ENCODE measurements at regions not wholly inside any gene's neighbourhood (a gene's known extent, or its start where the extent isn't known, plus 50 kb on each side); places are given as distances from the start of the nearest gene placed in this dataset.

GRCh38 chr13:64180756-64181155, 2765.1 kb upstream of the PCDH20 start:
- TF ChIP-seq CTCF (IDR thresholded peaks at IDR 0.05; ENCODE audit: insufficient read depth, low read length, poor library complexity, severe bottlenecking): no peak
- Histone ChIP-seq H3K27me3 (replicated peaks; ENCODE audit: control insufficient read depth, insufficient read depth, low read length) (no peaks in the 10 kb centered on the region), H3K36me3 (ENCODE audit: control insufficient read depth, insufficient read depth, low read length) (no peaks in the 10 kb centered on the region), H3K4me3 (replicated peaks; ENCODE audit: low read depth, low read length) (no peak overlapping the region)
- no peak for DNase-seq (ENCODE audit: extremely low read depth, insufficient read length)

GRCh38 chr13:64165826-64166225, 2750.2 kb upstream of the PCDH20 start:
- no peak for DNase-seq (ENCODE audit: extremely low read depth, insufficient read length)
- no peak for TF ChIP-seq CTCF (IDR thresholded peaks at IDR 0.05; ENCODE audit: insufficient read depth, low read length, poor library complexity, severe bottlenecking)
- Histone ChIP-seq H3K4me3 (replicated peaks; ENCODE audit: low read depth, low read length) (no peak overlapping the region), H3K27me3 (replicated peaks; ENCODE audit: control insufficient read depth, insufficient read depth, low read length) (no peaks in the 10 kb centered on the region), H3K36me3 (ENCODE audit: control insufficient read depth, insufficient read depth, low read length) (no peaks in the 10 kb centered on the region)

DNA sequence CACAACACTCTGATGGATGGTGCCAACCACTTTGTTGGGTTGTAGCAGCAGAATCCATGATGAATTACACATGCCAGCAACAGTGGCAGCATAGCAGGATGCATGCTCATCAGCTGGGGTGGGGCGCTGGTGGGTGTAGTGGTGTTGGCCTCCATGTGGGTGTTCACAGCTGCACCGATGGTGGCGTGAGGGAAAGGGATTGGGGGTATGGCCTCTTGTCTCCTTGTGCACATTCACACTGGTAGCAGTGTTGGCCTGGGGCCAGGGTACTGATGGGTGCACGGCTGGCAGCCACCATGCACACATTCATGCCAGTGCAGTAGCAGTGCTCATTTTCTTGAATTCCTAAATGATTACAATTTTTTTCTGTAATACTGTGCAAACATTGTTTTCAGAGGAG, 2748.8 kb upstream of the PCDH20 start:
- H3K4me3 ChIP-seq (replicated peaks; ENCODE audit: low read depth, low read length): no peak overlapping the region
- H3K27me3 ChIP-seq (replicated peaks; ENCODE audit: control insufficient read depth, insufficient read depth, low read length): no peaks in the 10 kb centered on the region
- TF ChIP-seq CTCF (IDR thresholded peaks at IDR 0.05; ENCODE audit: insufficient read depth, low read length, poor library complexity, severe bottlenecking): no peak
- no peak for DNase-seq (ENCODE audit: extremely low read depth, insufficient read length)
- H3K36me3 ChIP-seq (ENCODE audit: control insufficient read depth, insufficient read depth, low read length): no peaks in the 10 kb centered on the region

- no peak for DNase-seq (ENCODE audit: extremely low read depth, insufficient read length)
- TF ChIP-seq CTCF (IDR thresholded peaks at IDR 0.05; ENCODE audit: insufficient read depth, low read length, poor library complexity, severe bottlenecking): no peak
- Histone ChIP-seq H3K36me3 (ENCODE audit: control insufficient read depth, insufficient read depth, low read length) (no peaks in the 10 kb centered on the region), H3K4me3 (replicated peaks; ENCODE audit: low read depth, low read length) (no peak overlapping the region), H3K27me3 (replicated peaks; ENCODE audit: control insufficient read depth, insufficient read depth, low read length) (no peaks in the 10 kb centered on the region)
Measured at GRCh38 chr13:64160479-64160878, 2744.8 kb upstream of the PCDH20 start.

DNA sequence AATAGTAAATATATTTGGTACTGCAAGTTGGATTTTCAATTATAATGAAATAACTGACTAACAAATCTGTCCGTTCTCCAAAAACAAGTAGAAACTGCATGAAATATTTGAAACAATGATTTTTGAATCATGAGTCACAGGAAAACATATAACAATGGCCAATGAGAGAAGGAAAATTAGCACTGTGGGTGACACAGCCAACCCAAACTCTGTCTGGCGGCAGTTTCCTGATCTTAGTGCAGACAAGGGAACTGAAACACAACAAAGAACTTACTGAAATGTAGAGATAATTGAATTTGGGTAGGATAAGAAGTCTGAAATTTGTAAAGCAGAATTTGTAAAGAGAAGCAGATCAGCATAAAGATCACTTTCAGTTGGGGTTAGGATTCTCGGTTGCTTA, 2743.3 kb upstream of the PCDH20 start:
- TF ChIP-seq CTCF (IDR thresholded peaks at IDR 0.05; ENCODE audit: insufficient read depth, low read length, poor library complexity, severe bottlenecking): no peak
- Histone ChIP-seq H3K4me3 (replicated peaks; ENCODE audit: low read depth, low read length) (no peak overlapping the region), H3K27me3 (replicated peaks; ENCODE audit: control insufficient read depth, insufficient read depth, low read length) (no peaks in the 10 kb centered on the region), H3K36me3 (ENCODE audit: control insufficient read depth, insufficient read depth, low read length) (no peaks in the 10 kb centered on the region)
- no peak for DNase-seq (ENCODE audit: extremely low read depth, insufficient read length)

DNA sequence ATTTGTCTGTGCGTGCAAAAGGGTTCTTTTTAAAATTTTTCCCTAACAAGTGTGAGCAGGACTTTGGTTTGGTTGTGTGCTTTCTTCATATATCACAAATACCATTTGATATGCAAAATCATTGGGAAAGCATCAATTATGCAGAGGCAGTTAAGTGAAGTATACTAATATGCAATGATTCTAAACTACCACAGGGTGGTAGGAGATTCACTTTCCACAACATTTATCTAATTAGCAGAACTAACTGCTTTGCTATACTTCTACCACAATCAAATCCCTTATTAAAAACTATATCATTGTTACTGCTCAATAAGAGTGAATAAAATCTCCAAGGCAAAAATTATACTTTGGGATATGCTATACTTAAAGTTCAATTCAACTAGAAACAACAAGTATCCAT, 2738.9 kb upstream of the PCDH20 start:
- H3K27me3 ChIP-seq (replicated peaks; ENCODE audit: control insufficient read depth, insufficient read depth, low read length): no peaks in the 10 kb centered on the region
- H3K36me3 ChIP-seq (ENCODE audit: control insufficient read depth, insufficient read depth, low read length): no peaks in the 10 kb centered on the region
- H3K4me3 ChIP-seq (replicated peaks; ENCODE audit: low read depth, low read length): no peak overlapping the region
- no peak for DNase-seq (ENCODE audit: extremely low read depth, insufficient read length)
- no peak for TF ChIP-seq CTCF (IDR thresholded peaks at IDR 0.05; ENCODE audit: insufficient read depth, low read length, poor library complexity, severe bottlenecking)
